ENCODE measurements at regions not wholly inside any gene's neighbourhood (a gene's known extent, or its start where the extent isn't known, plus 50 kb on each side); places are given as distances from the start of the nearest gene placed in this dataset.

DNA sequence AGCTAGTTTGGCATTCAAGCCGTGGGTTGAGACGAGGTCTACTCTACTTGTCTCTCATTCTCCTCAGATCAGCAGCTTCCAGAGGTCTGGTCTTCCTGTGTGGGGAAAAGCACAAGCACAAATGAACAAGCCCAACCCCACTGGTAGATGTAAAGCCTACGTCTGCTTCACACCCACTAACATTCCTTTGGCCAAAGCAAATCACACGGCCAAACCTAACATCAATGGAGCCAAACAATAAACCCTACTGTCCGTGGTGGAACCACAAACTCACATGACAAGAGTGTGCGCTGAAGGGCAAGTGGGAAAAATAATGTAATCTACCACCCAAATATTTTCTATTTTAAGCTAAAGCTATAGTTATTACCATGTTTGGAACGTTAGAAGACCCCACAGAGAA lies 179.3 kb upstream of the MGAT5 start:
- no peaks in the 10 kb centered on the region for H4K20me1 ChIP-seq (ENCODE audit: control insufficient read depth, insufficient read depth, low read depth, low read length)
- no peak for TF ChIP-seq EZH2phosphoT487 (IDR thresholded peaks at IDR 0.05; ENCODE audit: borderline replicate concordance, low read length)
- TF ChIP-seq CTCF (IDR thresholded peaks at IDR 0.05; ENCODE audit: low read depth, low read length, poor library complexity, severe bottlenecking) = no peak
- no peak overlapping the region for H3K27ac ChIP-seq (ENCODE audit: low read depth, low read length)
- no peak overlapping the region for H3K4me2 ChIP-seq (ENCODE audit: low read length)
- H3K9me2 ChIP-seq (replicated peaks; ENCODE audit: control insufficient read depth, low read length) = no peaks in the 10 kb centered on the region
- no peak overlapping the region for H3K4me3 ChIP-seq (ENCODE audit: low read length)
- peaks cover 16% of the 10 kb centered on the region for H3K9me3 ChIP-seq (ENCODE audit: control insufficient read depth, insufficient read depth, low read length)
- peaks cover 6% of the 10 kb centered on the region for H3K27me3 ChIP-seq (ENCODE audit: control insufficient read depth, low read length)
- H3F3A ChIP-seq (ENCODE audit: control insufficient read depth, insufficient read depth) = no peaks in the 10 kb centered on the region
- no peaks in the 10 kb centered on the region for H3K4me1 ChIP-seq (ENCODE audit: control insufficient read depth, low read length)
- H3K36me3 ChIP-seq (ENCODE audit: control insufficient read depth, low read length) = no peaks in the 10 kb centered on the region
- no peaks in the 10 kb centered on the region for H3K79me2 ChIP-seq (ENCODE audit: control insufficient read depth, low read length)

DNA sequence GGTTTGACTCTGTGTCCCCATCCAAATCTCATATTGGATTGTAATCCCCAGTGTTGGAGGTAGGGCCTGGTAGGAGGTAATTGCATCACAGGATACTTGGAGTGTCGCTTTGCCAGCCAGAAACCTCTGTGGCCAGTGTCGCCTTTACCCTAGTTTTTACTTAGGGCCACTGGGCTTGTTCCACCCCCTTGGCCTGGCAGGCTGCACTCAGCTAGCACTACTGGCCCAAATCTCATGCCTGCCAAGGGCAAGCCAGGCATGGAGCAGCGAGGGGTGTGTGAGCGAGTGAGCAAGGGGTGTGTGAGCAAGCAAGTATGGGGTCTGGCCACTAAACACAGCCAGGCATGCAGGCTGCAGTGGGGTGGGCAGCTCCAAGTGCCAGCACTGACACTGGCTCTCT lies 178.7 kb upstream of the MGAT5 start:
- TF ChIP-seq EZH2phosphoT487 (IDR thresholded peaks at IDR 0.05; ENCODE audit: borderline replicate concordance, low read length) (no peak), CTCF (IDR thresholded peaks at IDR 0.05; ENCODE audit: low read depth, low read length, poor library complexity, severe bottlenecking) (no peak)
- no peak overlapping the region for H3K27ac ChIP-seq (ENCODE audit: low read depth, low read length)
- H4K20me1 ChIP-seq (ENCODE audit: control insufficient read depth, insufficient read depth, low read depth, low read length) = no peaks in the 10 kb centered on the region
- no peaks in the 10 kb centered on the region for H3F3A ChIP-seq (ENCODE audit: control insufficient read depth, insufficient read depth)
- no peaks in the 10 kb centered on the region for H3K79me2 ChIP-seq (ENCODE audit: control insufficient read depth, low read length)
- H3K9me2 ChIP-seq (replicated peaks; ENCODE audit: control insufficient read depth, low read length) = no peaks in the 10 kb centered on the region
- no peaks in the 10 kb centered on the region for H3K4me1 ChIP-seq (ENCODE audit: control insufficient read depth, low read length)
- no peak overlapping the region for H3K4me3 ChIP-seq (ENCODE audit: low read length)
- peaks cover 16% of the 10 kb centered on the region for H3K9me3 ChIP-seq (ENCODE audit: control insufficient read depth, insufficient read depth, low read length)
- H3K27me3 ChIP-seq (ENCODE audit: control insufficient read depth, low read length) = peaks cover 6% of the 10 kb centered on the region
- H3K4me2 ChIP-seq (ENCODE audit: low read length) = no peak overlapping the region
- H3K36me3 ChIP-seq (ENCODE audit: control insufficient read depth, low read length) = no peaks in the 10 kb centered on the region

DNA sequence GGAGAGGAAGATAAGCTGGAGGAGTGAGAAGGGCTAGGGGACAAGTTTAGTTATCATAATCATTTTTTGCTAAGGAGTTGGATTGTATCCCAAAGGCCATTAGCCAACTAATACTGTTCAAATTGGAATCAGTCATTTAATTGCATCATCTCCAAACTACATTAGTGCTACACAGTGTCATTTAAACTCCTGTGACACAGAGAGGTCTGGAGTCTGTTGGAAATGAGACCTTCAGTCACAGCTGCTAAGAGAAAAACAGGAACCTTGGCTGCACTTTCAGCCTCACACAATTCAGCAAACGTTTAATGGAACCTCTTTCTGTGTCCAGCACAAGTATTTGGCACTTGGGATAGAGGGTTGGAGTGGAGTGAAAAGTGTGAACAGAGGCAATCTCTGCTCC lies 175.5 kb upstream of the MGAT5 start:
- peaks cover 9% of the 10 kb centered on the region for H3K27me3 ChIP-seq (ENCODE audit: control insufficient read depth, low read length)
- H3K79me2 ChIP-seq (ENCODE audit: control insufficient read depth, low read length) = no peaks in the 10 kb centered on the region
- H4K20me1 ChIP-seq (ENCODE audit: control insufficient read depth, insufficient read depth, low read depth, low read length) = no peaks in the 10 kb centered on the region
- H3K9me3 ChIP-seq (ENCODE audit: control insufficient read depth, insufficient read depth, low read length) = peaks cover 16% of the 10 kb centered on the region
- no peak overlapping the region for H3K4me2 ChIP-seq (ENCODE audit: low read length)
- no peak overlapping the region for H3K27ac ChIP-seq (ENCODE audit: low read depth, low read length)
- no peaks in the 10 kb centered on the region for H3K36me3 ChIP-seq (ENCODE audit: control insufficient read depth, low read length)
- no peaks in the 10 kb centered on the region for H3K9me2 ChIP-seq (replicated peaks; ENCODE audit: control insufficient read depth, low read length)
- no peak for TF ChIP-seq EZH2phosphoT487 (IDR thresholded peaks at IDR 0.05; ENCODE audit: borderline replicate concordance, low read length)
- no peak for TF ChIP-seq CTCF (IDR thresholded peaks at IDR 0.05; ENCODE audit: low read depth, low read length, poor library complexity, severe bottlenecking)
- H3F3A ChIP-seq (ENCODE audit: control insufficient read depth, insufficient read depth) = no peaks in the 10 kb centered on the region
- no peak overlapping the region for H3K4me3 ChIP-seq (ENCODE audit: low read length)
- H3K4me1 ChIP-seq (ENCODE audit: control insufficient read depth, low read length) = no peaks in the 10 kb centered on the region

GRCh38 chr2:134079373-134079772 lies 174.5 kb upstream of the MGAT5 start:
- no peak overlapping the region for H3K4me3 ChIP-seq (ENCODE audit: low read length)
- H3K4me1 ChIP-seq (ENCODE audit: control insufficient read depth, low read length) = no peaks in the 10 kb centered on the region
- no peaks in the 10 kb centered on the region for H3K79me2 ChIP-seq (ENCODE audit: control insufficient read depth, low read length)
- TF ChIP-seq EZH2phosphoT487 (IDR thresholded peaks at IDR 0.05; ENCODE audit: borderline replicate concordance, low read length) (no peak), CTCF (IDR thresholded peaks at IDR 0.05; ENCODE audit: low read depth, low read length, poor library complexity, severe bottlenecking) (no peak)
- no peaks in the 10 kb centered on the region for H3K36me3 ChIP-seq (ENCODE audit: control insufficient read depth, low read length)
- no peaks in the 10 kb centered on the region for H4K20me1 ChIP-seq (ENCODE audit: control insufficient read depth, insufficient read depth, low read depth, low read length)
- H3K27me3 ChIP-seq (ENCODE audit: control insufficient read depth, low read length) = peaks cover 9% of the 10 kb centered on the region
- H3K9me3 ChIP-seq (ENCODE audit: control insufficient read depth, insufficient read depth, low read length) = peaks cover 16% of the 10 kb centered on the region
- H3F3A ChIP-seq (ENCODE audit: control insufficient read depth, insufficient read depth) = no peaks in the 10 kb centered on the region
- H3K4me2 ChIP-seq (ENCODE audit: low read length) = no peak overlapping the region
- H3K9me2 ChIP-seq (replicated peaks; ENCODE audit: control insufficient read depth, low read length) = no peaks in the 10 kb centered on the region
- no peak overlapping the region for H3K27ac ChIP-seq (ENCODE audit: low read depth, low read length)

Data from DOHH2 (cell line).